ENCODE measurements at regions not wholly inside any gene's neighbourhood (a gene's known extent, or its start where the extent isn't known, plus 50 kb on each side); places are given as distances from the start of the nearest gene placed in this dataset.
"Not testable (repeated sequence)": the region's sequence is repeated elsewhere in the genome, so short reads cannot be mapped to it uniquely, and the experiment has no call there.

DNA sequence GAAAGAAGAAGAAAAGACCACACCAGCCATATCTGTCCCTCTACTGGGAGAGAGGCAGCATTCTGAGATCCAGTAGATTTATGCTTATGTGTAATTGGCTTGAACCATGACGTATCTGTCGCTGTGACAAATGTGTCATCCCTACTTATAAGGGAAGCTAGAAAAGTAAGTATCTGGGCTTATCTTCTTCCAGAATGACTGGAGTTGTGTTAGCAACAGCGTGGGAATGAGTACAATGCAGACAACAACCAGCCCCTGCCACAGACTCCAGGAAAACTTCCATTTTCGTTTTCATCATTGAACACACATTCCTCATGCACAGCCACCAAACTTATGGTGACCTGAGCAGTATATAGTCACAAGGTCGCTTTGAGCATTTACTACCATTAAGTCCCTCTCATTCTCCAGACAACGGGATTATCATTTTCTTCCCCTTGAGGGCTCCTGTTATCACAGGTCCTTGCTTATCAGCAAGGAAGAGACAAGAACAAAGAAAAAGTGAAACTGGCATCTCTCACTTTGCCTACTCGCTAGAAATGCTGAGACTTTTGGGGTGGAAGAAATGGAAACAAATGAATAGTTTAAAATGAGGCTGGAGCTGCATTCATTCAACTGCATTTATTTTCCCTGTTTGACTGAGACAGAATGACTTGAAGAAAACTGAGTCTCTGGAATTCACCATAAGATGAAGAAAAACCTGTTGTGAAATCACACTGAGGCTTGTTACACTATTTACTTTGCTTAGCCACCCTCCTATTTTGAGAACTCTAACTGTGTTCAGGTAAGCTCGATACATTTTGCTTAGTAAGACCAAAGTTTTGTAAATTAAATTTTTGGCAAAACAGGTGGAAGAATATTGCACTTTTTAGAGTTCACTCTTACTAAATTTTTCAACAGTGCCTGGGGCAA is 149.3 kb upstream of the FOXQ1 start:
- in situ Hi-C loops (cut with MboI; ENCODE audit: low sequenced_read_pairs): no loop called here

- in situ Hi-C loops (cut with MboI; ENCODE audit: low sequenced_read_pairs): not testable (repeated sequence)
Observed at GRCh38 chr6:1156411-1156810, 155.5 kb upstream of the FOXQ1 start.

DNA sequence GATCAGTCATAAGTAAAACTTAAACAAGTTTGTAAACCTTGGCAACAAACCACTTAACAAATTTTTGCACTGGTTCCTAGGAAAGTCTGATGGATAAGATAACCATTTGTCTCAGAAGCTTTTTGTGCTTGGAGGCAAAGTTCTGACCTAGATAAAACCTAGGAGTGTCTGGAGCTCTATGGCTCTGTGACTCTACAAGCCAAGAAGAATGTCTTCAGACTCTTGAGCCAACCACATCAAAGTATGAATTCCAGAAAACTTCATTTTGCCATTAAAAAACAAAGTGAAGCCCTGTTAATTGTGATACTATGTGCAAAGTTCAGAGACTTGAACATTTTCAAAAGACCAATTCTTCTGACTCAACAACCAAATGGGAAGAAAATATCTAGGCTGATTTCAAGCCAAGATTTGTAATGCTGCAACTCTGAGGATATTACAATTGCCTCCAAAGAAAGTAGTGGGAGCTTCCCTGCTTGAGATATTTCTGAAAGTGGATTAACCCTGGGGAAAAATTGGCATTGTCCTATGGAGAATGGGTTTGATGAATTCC is 158.1 kb upstream of the FOXQ1 start:
- in situ Hi-C loops (cut with MboI; ENCODE audit: low sequenced_read_pairs): no loop called here

GRCh38 chr6:1146500-1146899 is 165.4 kb upstream of the FOXQ1 start:
- in situ Hi-C loops (cut with MboI; ENCODE audit: low sequenced_read_pairs): no loop called here

DNA sequence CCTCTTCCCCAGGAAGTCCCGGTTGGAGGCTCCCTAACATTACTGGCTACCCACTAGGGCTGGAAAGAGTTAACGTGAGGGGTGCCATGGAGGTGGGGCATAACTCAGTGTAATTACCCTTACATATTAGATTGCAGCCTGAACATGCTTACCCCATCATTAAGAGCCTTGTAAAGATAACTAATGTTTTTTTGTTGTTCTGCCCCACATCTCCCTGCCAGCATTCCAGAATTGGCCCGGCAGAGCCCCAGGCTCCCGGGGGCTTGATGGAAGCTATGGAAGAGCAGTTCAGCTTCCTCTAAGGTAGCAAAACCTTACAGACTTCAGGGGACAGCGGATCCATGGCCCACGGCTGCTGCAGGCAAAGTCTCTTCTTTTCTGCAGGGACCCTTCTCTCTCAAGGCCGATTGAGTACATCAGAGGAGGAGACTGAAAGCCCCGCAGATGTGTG is 166.1 kb upstream of the FOXQ1 start:
- in situ Hi-C loops (cut with MboI; ENCODE audit: low sequenced_read_pairs): no loop called here

- in situ Hi-C loops (cut with MboI; ENCODE audit: low sequenced_read_pairs): no loop called here
Observed at GRCh38 chr6:1144842-1145767, 166.8 kb upstream of the FOXQ1 start.

DNA sequence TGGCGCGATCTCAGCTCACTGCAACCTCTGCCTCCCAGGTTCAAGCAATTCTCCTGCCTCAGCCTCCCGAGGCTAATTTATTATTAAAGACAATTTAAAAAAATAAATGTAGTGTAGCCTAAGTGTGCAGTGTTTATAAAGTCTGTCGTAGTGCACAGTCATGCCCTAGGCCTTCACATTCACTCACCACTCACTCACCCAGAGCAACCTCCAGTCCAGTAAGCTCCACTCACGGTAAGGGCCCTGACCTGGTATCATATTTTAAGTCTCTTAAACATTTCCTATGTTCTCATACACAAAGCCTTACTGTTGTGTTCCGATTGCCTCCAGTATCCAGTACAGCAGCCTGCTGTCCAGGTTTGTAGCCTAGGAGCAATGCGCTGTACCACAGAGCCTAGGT is 168.2 kb upstream of the FOXQ1 start:
- in situ Hi-C loops (cut with MboI; ENCODE audit: low sequenced_read_pairs): no loop called here

GRCh38 chr6:1139155-1139890 is 172.6 kb upstream of the FOXQ1 start:
- in situ Hi-C loops (cut with MboI; ENCODE audit: low sequenced_read_pairs): no loop called here

DNA sequence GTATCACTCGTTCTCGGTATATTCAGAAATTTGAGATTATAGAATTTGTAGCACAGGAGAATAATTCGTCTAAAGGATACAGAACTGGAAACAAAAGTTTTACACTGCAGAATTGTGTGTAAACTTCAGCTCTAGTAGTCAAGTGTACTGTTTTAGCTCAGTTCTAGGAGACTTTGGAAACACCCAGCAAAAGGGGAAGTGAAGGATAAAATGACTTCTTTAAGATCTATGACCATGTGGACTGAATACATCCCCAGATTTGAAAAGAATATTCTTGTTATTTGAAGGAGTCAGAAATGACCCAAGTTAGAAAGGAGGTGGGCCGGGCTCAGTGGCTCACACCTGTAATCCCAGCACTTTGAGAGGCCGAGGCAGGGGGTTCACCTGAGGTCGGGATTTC is 174.0 kb upstream of the FOXQ1 start:
- in situ Hi-C loops (cut with MboI; ENCODE audit: low sequenced_read_pairs): no loop called here

- in situ Hi-C loops (cut with MboI; ENCODE audit: low sequenced_read_pairs): no loop called here
Observed at GRCh38 chr6:1136827-1137226, 175.1 kb upstream of the FOXQ1 start.

GRCh38 chr6:1136415-1136774 is 175.5 kb upstream of the FOXQ1 start:
- in situ Hi-C loops (cut with MboI; ENCODE audit: low sequenced_read_pairs): no loop called here

DNA sequence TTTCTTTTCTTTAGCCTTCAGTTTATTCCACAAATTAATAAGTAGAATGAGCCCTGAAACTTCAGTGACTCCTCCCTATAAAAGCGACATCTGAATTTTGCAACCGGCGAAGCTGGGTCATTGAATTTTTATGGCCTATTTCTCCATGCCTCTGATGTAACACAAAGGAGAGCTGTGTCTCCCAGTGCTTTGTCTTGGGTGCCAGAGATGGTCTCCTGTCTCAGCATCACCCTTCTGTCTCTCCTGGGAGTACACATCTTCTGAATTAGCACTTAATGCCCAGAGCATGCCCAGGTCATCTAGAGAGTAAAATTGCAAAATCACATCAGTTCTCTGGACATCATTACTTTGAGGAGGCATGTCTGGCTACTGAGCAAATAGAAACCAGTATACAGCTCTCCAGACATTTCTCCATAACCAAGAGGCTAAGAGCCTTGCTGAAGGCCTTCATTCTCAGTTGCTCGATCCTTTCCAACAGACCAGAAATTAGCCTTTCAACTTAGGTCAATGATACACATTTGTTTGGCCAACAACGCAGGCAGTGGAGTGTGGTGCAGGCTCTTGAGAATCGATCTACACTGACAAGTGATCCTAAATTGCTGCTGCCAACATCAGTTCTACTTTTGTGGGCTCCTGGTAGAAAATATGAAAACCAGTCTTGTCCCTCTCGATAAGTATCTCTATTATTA is 176.0 kb upstream of the FOXQ1 start:
- in situ Hi-C loops (cut with MboI; ENCODE audit: low sequenced_read_pairs): no loop called here

DNA sequence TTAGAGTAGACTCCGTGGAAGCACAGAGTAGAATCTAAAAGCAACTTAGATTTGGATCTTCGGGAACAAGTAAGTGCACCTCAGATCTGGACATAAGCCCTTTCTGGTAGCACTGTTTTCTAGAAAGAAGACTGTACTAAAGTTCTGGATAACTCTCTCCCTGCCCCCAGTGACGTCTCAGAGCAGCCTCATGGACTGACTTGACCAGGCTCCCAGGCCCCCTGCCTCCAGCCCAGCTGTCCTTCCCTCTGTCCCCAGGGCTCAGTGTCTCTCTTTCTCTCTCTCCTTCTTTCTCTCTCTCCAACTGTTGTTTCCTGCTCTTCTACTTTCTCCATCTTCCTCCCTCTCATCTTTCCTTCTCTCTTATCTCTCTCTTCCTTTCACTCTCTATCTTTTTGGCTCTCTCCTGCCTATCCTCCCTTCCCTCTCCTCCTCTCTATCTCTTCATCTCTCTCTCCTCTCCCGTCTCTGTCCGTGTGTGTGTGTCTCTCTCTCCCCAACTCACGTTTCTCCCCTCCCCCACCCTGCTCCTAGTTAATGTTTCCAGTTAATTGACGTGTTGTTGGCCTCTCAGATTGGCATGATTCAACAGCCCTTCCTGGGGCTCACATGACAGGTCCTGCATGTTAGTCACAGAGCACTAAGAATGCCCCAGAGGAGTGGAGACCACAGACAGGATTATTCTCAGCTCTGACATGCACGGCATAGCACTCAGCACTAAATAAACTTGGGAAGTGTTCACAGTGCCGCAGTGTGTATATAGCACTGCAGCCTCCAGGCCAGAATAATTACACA is 180.4 kb upstream of the FOXQ1 start:
- in situ Hi-C loops (cut with MboI; ENCODE audit: low sequenced_read_pairs): no loop called here

GRCh38 chr6:1130709-1131108 is 181.2 kb upstream of the FOXQ1 start:
- in situ Hi-C loops (cut with MboI; ENCODE audit: low sequenced_read_pairs): no loop called here

GRCh38 chr6:1129131-1129530 is 182.8 kb upstream of the FOXQ1 start:
- in situ Hi-C loops (cut with MboI; ENCODE audit: low sequenced_read_pairs): no loop called here

DNA sequence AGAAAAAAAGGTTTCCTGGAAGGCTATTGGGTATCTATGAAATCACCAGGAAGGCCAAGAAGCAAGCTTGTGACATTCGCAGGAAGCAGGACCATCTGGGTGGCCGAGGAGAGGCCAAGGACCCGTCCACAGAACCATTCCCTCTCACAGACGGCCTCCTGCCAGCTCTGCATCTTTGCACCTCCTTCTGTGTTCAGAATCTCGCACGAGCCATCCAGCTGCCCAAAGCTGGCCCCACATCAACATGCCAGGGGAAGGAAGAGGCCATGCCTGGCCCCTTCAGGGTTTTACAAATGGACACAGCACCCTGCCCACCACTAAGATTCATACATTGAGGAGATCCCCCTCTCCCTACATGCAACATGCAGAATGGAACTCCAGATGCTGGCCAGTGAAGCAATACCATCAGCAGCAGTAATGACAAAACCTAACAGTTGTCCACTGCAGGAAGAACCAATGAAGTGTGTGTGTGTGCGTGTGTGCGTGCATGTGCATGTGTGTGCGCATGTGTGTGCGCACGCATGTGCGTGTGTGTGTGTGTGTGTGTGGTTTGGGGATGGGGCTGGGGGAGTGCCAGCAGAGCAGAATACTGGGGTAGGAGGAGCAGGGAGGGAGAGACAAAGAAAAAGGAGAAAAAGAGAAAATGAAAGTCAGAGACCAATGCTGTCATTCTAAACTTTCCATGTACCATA is 184.2 kb upstream of the FOXQ1 start:
- in situ Hi-C loops (cut with MboI; ENCODE audit: low sequenced_read_pairs): no loop called here

- in situ Hi-C loops (cut with MboI; ENCODE audit: low sequenced_read_pairs): no loop called here
Observed at GRCh38 chr6:1127129-1127528, 184.8 kb upstream of the FOXQ1 start.

DNA sequence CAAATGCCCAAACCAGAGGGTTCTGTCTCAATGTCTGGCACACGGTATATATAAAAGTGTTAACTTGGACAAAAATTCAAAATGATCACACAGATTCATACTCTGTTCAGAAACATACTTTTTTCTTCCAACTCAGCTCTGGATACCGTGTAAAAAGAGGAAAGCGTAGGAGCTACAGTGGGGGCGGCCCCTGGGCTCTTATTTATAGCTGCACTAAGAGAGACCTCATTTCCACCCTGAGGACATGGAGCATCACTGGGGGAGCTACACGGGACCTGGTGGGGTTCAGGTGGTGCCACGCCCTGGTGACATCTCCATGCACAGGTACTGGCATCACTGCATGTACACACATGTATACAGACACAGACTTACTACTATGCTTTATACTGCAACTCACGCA is 185.9 kb upstream of the FOXQ1 start:
- in situ Hi-C loops (cut with MboI; ENCODE audit: low sequenced_read_pairs): no loop called here

GRCh38 chr6:1125297-1125696 is 186.6 kb upstream of the FOXQ1 start:
- in situ Hi-C loops (cut with MboI; ENCODE audit: low sequenced_read_pairs): no loop called here

Measured in HL-60/S4 treated with retinoic acid at 250 ng/mL for 4 days and 3 days (cell line).